Tibial nerve (tissue), 4 donors: ENCODE measurements at regions not wholly inside any gene's neighbourhood (a gene's known extent, or its start where the extent isn't known, plus 50 kb on each side); places are given as distances from the start of the nearest gene placed in this dataset.

Experiments
- EP300 ChIP-seq, 2 donors: sonication (generic); formaldehyde crosslinking; IDR thresholded peaks; one replicate each; pipeline ENCODE4 v1.6.1; 2017; ENCODE audit warnings: antibody characterized with exemption in 2 of 2, mild to moderate bottlenecking in 1 of 2
- POLR2A ChIP-seq, 2 donors: fragments of 450-650 bp; IDR thresholded peaks; one replicate each; pipeline ENCODE4 v1.6.1; 2017; ENCODE audit warnings: antibody characterized with exemption in 2 of 2, mild to moderate bottlenecking in 2 of 2, moderate library complexity in 2 of 2
- TF ChIP-seq, protein P1 (sequence below), 5 experiments: fragments of 200-600 bp in 3 of 5; fragments of 450-650 bp in 2 of 5; sonication (generic) in 3 of 5; IDR thresholded peaks; one replicate each; pipeline ENCODE4 v1.5.1; 2016 to 2019; ENCODE audit warnings: antibody characterized with exemption in 5 of 5, mild to moderate bottlenecking in 3 of 5, moderate library complexity in 2 of 5

DNA sequence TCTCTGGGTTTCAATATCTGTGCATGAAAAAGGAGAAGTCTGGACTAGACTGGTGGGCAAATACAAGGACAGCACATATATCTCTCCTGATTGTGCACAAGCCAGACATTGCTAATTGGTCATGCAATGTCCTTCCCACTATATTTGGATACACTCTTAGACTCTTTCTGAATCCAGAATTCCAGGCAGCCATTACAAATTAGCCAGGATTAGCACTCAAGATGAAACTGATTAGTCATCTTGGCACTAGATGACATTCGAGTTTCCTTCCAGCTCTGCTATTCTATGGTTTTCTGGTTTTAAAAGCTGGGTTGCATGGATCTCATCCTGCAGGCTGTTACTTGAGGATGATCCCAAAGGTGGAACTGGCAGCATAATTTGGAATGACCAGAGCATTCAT is 73.2 kb downstream of the SCP2D1 start:
- TF ChIP-seq, protein P1, sequence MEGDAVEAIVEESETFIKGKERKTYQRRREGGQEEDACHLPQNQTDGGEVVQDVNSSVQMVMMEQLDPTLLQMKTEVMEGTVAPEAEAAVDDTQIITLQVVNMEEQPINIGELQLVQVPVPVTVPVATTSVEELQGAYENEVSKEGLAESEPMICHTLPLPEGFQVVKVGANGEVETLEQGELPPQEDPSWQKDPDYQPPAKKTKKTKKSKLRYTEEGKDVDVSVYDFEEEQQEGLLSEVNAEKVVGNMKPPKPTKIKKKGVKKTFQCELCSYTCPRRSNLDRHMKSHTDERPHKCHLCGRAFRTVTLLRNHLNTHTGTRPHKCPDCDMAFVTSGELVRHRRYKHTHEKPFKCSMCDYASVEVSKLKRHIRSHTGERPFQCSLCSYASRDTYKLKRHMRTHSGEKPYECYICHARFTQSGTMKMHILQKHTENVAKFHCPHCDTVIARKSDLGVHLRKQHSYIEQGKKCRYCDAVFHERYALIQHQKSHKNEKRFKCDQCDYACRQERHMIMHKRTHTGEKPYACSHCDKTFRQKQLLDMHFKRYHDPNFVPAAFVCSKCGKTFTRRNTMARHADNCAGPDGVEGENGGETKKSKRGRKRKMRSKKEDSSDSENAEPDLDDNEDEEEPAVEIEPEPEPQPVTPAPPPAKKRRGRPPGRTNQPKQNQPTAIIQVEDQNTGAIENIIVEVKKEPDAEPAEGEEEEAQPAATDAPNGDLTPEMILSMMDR (IDR thresholded peaks at IDR 0.05) = no peak
- no peak for TF ChIP-seq POLR2A (IDR thresholded peaks at IDR 0.05)
- no peak for TF ChIP-seq EP300 (IDR thresholded peaks at IDR 0.05)
